HCT116 (cell line): ENCODE measurements at regions not wholly inside any gene's neighbourhood (a gene's known extent, or its start where the extent isn't known, plus 50 kb on each side); places are given as distances from the start of the nearest gene placed in this dataset.

ENCODE experiments used
- CEBPB ChIP-seq: IDR thresholded peaks from 2 replicates; pipeline ENCODE4 v1.6.1; 2012; ENCODE audit warnings: low read depth
- CTCF ChIP-seq, 3 experiments: fragments of 200-600 bp in 1 of 3; sonication (generic) in 1 of 3; IDR thresholded peaks in 2 of 3; conservative IDR thresholded peaks in 1 of 3; 2 replicates each; pipeline ENCODE4 v1.5.1; 2012 to 2017; ENCODE audit warnings: low read depth in 2 of 3, low read length in 2 of 3, antibody characterized with exemption in 1 of 3, borderline replicate concordance in 1 of 3, control low read depth in 1 of 3, mild to moderate bottlenecking in 1 of 3, mixed read lengths in 1 of 3, mixed run types in 1 of 3, moderate library complexity in 1 of 3; ENCODE audit not compliant: insufficient read depth in 1 of 3
- EZH2 ChIP-seq: fragments of 200-600 bp; sonication (generic); IDR thresholded peaks from 2 replicates; pipeline ENCODE4 v1.6.1; 2017; ENCODE audit warnings: antibody characterized with exemption, mixed run types
- JUND ChIP-seq: IDR thresholded peaks from 2 replicates; pipeline ENCODE4 v1.6.1; 2012
- MAX ChIP-seq: IDR thresholded peaks from 2 replicates; pipeline ENCODE4 v1.6.1; 2012
- POLR2A ChIP-seq: IDR thresholded peaks from 2 replicates; pipeline ENCODE4 v1.7.0; 2011; ENCODE audit warnings: borderline replicate concordance; ENCODE audit not compliant: insufficient read depth, insufficient read length; ENCODE audit errors: extremely low read depth
- POLR2AphosphoS5 ChIP-seq: IDR thresholded peaks from 2 replicates; pipeline ENCODE4 v1.6.1; 2011; ENCODE audit warnings: mild to moderate bottlenecking, low read depth, low read length, moderate library complexity
- SIN3A ChIP-seq: IDR thresholded peaks from 2 replicates; pipeline ENCODE4 v1.6.1; 2012; ENCODE audit warnings: low read depth
- SRF ChIP-seq: IDR thresholded peaks from 2 replicates; pipeline ENCODE4 v1.6.1; 2012; ENCODE audit warnings: low read depth
- ZFX ChIP-seq: fragments of 450-650 bp; IDR thresholded peaks from 2 replicates; pipeline ENCODE4 v1.6.1; 2017
- TF ChIP-seq, protein P1 (sequence below): IDR thresholded peaks from 2 replicates; pipeline ENCODE4 v1.6.1; 2011; ENCODE audit warnings: mild to moderate bottlenecking, low read length, moderate library complexity; ENCODE audit not compliant: insufficient replicate concordance; ENCODE audit errors: extremely low read depth
- TF ChIP-seq, protein P2 (sequence below): IDR thresholded peaks from 2 replicates; pipeline ENCODE4 v1.6.1; 2012; ENCODE audit warnings: low read depth

GRCh38 chr3:6526861-6527260, 334.1 kb upstream of the GRM7 start:
- TF ChIP-seq CTCF (IDR thresholded peaks at IDR 0.05 in 2 of 3, conservative IDR thresholded peaks at IDR 0.05 in 1 of 3; ENCODE audit: borderline replicate concordance in 1 of 3, insufficient read depth in 1 of 3, low read depth in 2 of 3, low read length in 2 of 3) = no peak
- TF ChIP-seq POLR2A = no peak
- TF ChIP-seq CEBPB = no peak
- TF ChIP-seq JUND = no peak
- TF ChIP-seq ZFX = no peak
- TF ChIP-seq EZH2 = no peak
- TF ChIP-seq, protein P1, sequence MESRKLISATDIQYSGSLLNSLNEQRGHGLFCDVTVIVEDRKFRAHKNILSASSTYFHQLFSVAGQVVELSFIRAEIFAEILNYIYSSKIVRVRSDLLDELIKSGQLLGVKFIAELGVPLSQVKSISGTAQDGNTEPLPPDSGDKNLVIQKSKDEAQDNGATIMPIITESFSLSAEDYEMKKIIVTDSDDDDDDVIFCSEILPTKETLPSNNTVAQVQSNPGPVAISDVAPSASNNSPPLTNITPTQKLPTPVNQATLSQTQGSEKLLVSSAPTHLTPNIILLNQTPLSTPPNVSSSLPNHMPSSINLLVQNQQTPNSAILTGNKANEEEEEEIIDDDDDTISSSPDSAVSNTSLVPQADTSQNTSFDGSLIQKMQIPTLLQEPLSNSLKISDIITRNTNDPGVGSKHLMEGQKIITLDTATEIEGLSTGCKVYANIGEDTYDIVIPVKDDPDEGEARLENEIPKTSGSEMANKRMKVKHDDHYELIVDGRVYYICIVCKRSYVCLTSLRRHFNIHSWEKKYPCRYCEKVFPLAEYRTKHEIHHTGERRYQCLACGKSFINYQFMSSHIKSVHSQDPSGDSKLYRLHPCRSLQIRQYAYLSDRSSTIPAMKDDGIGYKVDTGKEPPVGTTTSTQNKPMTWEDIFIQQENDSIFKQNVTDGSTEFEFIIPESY = no peak
- TF ChIP-seq POLR2AphosphoS5 = no peak
- TF ChIP-seq, protein P2, sequence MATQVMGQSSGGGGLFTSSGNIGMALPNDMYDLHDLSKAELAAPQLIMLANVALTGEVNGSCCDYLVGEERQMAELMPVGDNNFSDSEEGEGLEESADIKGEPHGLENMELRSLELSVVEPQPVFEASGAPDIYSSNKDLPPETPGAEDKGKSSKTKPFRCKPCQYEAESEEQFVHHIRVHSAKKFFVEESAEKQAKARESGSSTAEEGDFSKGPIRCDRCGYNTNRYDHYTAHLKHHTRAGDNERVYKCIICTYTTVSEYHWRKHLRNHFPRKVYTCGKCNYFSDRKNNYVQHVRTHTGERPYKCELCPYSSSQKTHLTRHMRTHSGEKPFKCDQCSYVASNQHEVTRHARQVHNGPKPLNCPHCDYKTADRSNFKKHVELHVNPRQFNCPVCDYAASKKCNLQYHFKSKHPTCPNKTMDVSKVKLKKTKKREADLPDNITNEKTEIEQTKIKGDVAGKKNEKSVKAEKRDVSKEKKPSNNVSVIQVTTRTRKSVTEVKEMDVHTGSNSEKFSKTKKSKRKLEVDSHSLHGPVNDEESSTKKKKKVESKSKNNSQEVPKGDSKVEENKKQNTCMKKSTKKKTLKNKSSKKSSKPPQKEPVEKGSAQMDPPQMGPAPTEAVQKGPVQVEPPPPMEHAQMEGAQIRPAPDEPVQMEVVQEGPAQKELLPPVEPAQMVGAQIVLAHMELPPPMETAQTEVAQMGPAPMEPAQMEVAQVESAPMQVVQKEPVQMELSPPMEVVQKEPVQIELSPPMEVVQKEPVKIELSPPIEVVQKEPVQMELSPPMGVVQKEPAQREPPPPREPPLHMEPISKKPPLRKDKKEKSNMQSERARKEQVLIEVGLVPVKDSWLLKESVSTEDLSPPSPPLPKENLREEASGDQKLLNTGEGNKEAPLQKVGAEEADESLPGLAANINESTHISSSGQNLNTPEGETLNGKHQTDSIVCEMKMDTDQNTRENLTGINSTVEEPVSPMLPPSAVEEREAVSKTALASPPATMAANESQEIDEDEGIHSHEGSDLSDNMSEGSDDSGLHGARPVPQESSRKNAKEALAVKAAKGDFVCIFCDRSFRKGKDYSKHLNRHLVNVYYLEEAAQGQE = no peak
- no peak for TF ChIP-seq MAX
- TF ChIP-seq SRF = no peak
- TF ChIP-seq SIN3A = no peak
